ENCODE measurements at regions not wholly inside any gene's neighbourhood (a gene's known extent, or its start where the extent isn't known, plus 50 kb on each side); places are given as distances from the start of the nearest gene placed in this dataset.
A peak's percentile ranks its signal among the peaks of the same experiment; 100 is the strongest.
"Not testable (repeated sequence)": the region's sequence is repeated elsewhere in the genome, so short reads cannot be mapped to it uniquely, and the experiment has no call there.

DNA sequence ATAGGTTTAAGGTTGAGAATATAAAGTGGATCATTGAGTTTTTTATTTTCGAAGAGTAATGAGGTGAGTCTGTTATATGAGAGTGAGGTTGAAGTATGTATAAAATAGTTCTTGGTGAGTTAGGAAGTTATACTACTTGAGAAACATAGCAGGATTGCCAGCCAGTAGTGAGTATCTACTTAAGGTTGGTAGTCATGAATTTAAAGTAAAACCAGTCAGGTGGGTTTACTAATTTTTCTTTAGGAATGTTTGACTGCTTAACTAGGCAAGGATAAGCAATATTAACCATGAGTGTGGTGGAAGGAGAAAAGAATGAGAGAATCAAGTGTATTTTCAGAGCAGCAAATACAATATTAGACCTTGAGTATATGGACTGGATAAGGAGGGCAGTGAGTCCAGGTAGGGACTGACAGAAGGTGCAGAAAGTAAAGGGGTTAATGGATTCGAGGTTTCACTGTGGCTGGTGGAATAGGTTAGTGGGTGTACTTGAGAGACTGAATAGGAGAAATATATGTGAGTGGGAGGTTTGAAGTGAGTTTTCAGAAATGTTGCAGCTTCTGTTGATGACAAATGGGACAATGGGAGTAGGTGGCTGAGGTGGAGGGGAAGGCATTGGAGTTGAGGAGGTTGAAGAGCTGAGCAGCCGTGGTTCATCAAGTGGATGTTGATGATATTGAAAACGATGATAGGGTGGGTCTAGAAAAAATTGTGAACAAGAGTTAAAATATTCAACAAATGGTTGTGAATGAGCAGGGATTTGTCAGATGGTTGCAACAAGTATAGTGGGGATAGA is 232.5 kb upstream of the ASCC3 start:
- DNase-seq (ENCODE audit: low read depth) = no peak

DNA sequence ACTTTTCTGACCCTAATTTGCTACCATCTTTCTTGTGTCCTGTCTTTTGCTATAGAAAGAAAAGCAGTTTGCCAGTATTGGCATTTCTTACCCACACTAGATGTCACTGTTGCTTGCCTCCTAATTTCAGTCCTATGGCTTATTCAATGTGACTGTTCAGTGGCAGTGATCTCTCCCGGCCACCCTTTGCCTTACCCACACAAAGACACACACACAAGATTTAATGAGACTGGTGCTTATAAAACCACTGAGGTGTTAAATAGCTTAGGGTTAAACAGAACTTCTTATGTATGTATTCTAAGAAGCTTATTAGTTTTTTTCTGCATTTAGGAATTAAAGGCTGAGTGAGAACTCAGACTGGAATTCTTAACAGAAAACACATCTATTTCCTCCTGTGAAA is 233.6 kb upstream of the ASCC3 start:
- DNase-seq (ENCODE audit: low read depth) = peak; percentile 1

- no peak for DNase-seq (ENCODE audit: low read depth)
Measured at GRCh38 chr6:101116337-101116736, 235.2 kb upstream of the ASCC3 start.

DNA sequence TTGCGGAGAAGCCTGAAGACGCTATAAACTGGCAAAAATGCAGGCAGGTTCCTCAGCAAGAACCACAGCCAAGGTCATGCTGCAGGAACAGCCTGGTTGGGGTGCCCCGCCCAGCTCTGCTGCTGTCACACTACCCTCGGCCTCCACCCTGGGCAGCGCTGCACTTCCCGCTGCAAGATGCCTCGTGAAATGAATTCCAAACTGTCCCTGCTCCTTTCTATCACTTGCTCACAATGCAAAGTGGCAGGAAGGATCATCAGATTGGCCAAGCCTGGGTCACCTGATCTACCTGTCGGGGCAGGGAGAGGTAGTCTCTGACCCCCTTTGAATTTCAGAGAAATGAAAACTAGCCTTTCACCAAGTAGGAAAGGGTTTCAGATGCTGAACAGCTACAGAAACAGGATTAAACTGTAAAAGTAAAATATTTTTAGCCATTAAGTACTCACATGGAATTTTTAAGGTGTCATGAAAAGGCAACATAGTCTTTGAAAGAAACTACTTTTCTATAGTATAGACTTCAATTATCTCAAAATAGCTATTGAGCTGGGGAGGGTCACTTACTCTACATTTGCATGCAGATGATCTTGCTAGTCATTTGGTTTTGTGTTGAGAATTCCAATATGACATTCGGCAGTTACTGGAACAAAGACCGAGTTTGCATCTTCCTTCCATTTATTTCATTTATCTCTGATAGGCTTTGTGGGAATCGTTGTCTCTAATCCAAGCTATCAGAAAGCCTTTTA is 236.4 kb upstream of the ASCC3 start:
- no peak for DNase-seq (ENCODE audit: low read depth)

GRCh38 chr6:101118136-101118396 is 236.9 kb upstream of the ASCC3 start:
- DNase-seq (ENCODE audit: low read depth) = no peak

DNA sequence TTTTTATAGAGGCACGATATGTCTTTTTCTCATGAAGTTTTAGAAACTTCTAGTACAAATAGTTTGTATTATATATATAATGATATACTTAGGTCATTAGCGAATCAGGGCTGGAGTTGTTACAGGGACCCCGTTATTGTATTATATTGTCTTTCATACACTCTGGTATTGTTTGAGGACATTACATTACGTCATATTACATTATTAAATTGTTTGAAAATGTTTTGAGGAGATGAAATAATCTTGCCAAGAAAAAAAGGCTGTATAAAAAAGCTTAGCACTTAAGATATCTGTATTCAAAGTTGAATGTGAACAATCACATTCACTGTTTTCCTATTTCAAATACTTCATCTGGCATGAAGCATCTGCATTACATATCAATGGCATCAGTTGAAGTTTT is 239.6 kb upstream of the ASCC3 start:
- DNase-seq (ENCODE audit: low read depth) = no peak

DNA sequence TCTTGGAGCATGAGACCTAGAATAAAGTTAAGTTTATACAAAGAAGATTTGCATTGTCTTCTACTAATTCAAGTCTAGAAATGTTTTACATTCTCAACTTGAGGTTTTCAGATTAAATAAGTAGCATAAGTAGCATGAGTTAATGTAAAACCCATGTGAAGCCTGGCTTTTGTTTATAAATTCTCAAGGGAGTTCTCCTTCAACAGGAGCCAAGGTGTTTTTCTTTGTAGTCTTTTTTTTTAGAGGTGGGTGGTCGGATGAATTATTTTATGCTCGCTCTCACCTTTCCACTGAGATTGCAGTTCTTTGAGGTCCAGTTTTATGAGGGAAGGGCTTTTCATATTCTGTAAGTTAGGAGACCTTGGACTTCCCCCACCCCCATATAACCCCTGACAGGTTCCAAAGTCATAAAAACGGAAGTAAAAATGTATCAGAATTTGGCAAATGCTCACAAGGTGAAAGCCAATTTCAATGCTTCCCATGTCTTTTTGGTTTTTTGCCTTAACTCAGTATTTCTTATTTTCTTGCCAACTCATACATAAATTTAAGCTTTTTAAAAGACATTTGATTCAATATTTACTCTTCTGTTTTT is 244.3 kb upstream of the ASCC3 start:
- no peak for DNase-seq (ENCODE audit: low read depth)

DNA sequence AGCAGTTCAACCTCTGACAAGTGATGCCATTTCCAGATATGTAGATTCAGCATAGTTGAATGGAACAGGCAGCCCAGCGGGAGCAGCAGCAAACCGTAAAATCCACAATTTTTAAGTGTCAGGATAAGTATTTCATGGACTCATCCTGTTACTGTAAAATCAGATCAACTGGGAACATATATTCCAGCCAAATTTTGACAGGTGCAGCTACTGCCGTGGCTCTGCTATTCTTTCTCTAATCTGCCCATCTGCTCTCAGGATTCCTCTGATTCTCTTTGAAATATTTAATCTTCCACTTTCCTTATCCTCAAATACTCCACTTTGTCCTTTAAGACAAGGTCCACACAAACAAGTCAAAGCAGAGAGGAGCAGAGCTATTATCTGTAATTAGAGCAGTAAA is 245.4 kb upstream of the ASCC3 start:
- no peak for DNase-seq (ENCODE audit: low read depth)

GRCh38 chr6:101129851-101130250 is 248.7 kb upstream of the ASCC3 start:
- no peak for DNase-seq (ENCODE audit: low read depth)

DNA sequence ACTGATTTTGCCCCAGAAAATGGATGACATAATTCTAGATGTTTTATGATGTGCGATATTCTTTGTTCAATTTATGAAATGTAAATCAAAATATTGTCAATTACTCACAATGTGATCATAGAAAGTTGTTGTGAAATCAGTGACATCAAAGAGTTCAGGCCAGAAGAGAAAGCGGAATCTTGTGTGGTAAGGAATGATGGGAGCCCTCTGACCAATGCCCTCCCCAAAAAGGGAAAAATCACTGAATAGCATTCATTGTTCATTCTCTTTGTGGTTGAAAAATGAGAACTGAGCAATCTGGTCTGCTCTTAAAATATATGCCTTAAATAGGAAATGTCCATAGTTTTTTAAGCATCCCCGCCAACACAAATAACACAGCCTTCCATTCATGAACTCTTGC is 247.1 kb upstream of the GRIK2 start:
- DNase-seq (ENCODE audit: low read depth) = no peak

- DNase-seq (ENCODE audit: low read depth) = no peak
Measured at GRCh38 chr6:101150226-101150625, 243.3 kb upstream of the GRIK2 start.

GRCh38 chr6:101157638-101158037 is 235.9 kb upstream of the GRIK2 start:
- not testable (repeated sequence) for DNase-seq (ENCODE audit: low read depth)

DNA sequence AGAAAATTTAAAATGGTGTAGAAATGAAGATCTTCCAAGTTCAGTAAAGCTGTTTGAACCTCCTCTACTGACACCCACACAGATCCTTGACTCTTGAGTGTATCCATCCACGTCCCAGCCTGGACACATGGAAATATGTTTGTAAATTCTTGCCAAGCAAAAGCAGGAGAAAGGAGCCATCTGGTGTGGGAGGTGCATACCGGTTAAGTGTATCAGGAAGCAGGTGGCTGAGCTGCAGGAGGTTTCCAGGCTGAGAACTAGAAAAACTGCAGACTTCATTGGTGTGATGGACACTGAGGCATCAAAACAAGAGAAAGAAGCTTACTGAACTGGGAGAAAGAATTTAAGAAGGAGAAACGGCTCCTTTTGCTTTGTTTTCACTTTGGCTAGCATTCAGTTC is 229.9 kb upstream of the GRIK2 start:
- no peak for DNase-seq (ENCODE audit: low read depth)

DNA sequence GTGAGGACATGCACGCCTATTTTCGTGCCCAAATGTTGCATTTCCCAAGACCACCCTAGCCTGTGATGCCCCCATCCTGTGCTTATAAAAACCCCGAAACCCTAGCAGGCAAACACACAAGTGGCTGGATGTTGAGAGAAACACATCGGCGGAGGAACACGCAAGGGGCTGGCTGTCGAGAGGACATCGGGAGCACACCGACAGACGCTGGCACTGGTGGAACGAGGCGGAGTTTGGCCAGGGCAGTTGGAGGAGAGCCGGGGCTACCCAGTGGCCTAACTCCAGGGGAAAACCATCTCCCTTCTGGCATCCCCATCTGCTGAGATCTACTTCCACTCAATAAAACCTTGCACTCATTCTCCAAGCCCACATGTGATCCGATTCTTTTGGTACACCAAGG is 225.9 kb upstream of the GRIK2 start:
- DNase-seq (ENCODE audit: low read depth) = no peak

DNA sequence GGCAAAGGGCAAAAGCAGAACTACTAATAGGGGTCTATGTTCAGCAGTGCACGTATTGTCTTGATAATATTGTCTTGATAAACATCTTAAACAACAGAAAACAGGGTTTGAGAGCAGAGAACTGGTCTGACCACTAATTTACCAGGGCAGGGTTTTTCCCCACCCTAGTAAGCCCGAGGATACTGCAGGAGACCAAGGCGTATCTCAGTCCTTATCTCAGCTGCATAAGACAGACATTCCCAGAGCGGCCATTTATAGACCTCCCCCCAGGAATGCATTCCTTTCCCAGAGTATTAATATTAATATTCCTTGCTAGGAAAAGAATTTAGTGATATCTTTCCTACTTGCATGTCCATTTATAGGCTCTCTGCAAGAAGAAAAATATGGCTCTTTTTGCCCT is 222.5 kb upstream of the GRIK2 start:
- DNase-seq (ENCODE audit: low read depth) = not testable (repeated sequence)

DNA sequence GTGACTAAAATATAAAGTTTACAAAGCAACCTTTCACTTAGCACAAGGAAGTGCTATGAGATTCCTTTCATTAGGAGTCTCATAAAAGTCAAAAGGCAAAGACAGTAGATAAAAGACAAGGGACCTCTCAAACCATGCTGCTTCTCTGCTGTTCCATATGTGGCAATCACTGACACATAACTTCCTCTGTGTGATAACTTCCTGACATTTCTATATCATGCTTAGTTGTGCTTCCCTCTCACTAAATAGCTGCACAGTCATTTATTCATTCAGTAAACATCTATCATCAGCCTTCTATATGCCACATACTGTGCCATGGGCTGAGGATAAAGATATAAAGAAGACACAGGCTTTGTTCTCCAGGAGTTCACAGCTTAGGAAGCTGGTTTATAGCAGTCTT is 214.8 kb upstream of the GRIK2 start:
- no peak for DNase-seq (ENCODE audit: low read depth)

DNA sequence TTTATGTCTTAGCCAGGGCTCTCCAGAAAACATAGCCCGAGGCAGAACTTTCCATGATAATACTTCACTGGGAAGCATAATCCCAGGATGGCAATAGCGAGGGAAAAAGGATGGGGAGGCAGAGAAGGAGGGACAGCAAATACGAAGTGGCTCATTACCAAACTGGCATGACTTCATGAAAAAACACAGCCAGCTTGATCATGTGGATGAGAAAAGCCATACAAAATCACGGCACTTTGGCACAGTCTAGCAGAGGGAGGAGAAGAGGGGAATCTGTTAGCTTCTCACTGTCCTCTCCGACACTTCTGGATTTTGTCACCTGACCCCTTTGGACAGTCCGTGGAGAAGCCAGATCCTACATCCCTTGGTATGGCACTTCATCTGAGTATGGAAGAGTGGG is 212.5 kb upstream of the GRIK2 start:
- DNase-seq (ENCODE audit: low read depth) = no peak

DNA sequence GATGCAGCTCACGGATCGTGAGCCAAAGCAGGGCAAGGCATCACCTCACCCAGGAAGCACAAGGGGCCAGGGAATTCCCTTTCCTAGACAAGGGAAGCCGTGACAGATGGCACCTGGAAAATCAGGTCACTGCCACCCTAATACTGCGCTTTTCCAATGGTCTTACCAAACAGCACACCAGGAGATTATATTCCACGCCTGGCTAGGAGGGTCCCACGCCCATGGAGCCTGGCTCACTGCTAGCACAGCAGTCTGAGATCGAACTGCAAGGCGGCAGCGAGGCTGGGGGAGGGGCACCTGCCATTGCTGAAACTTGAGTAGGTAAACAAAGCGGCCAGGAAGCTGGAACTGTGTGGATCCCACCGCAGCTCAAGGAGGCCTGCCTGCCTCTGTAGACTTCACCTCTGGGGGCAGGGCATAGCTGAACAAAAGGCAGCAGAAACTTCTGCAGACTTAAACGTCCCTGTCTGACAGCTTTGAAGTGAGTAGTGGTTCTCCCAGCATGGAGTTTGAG is 205.2 kb upstream of the GRIK2 start:
- not testable (repeated sequence) for DNase-seq (ENCODE audit: low read depth)

GRCh38 chr6:101195588-101195987 is 197.9 kb upstream of the GRIK2 start:
- peak; percentile 1 for DNase-seq (ENCODE audit: low read depth)

GRCh38 chr6:101199441-101199840 is 194.1 kb upstream of the GRIK2 start:
- DNase-seq (ENCODE audit: low read depth) = no peak

- DNase-seq (ENCODE audit: low read depth) = no peak
Measured at GRCh38 chr6:101202867-101203374, 190.6 kb upstream of the GRIK2 start.

DNA sequence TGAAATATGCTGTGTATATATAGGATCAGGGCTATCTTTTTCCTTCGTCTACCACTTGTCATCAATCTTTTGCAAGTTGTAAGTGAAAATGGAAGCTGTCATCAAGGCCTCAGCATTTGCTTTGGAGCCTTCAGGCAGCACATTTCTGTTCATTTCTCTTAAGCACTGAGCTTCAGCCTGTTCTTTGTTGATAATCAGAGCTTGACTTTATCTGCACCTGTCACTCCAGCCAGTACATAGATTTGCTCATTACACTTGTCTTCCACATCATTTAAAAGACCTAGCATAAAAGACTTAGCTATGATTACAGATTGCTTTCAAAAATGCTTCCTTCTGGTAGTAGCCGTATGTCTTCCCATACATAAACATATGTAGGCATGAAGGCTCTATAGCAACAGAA is 189.8 kb upstream of the GRIK2 start:
- no peak for DNase-seq (ENCODE audit: low read depth)

- DNase-seq (ENCODE audit: low read depth) = no peak
Measured at GRCh38 chr6:101208152-101208551, 185.4 kb upstream of the GRIK2 start.
